Effector memory CD8-positive, alpha-beta T cell (primary cell): ENCODE measurements at regions not wholly inside any gene's neighbourhood (a gene's known extent, or its start where the extent isn't known, plus 50 kb on each side); places are given as distances from the start of the nearest gene placed in this dataset.

Source experiments
- ATAC-seq: fragments of 150-1000 bp; cut with Tn5 transposase; replicated peaks from 2 replicates; pipeline ENCODE4 v1.10.0; 2021; ENCODE audit warnings: mild to moderate bottlenecking, moderate library complexity
- DNase-seq, 3 experiments: peaks; one replicate each; pipeline ENCODE4 v3.0.0; 2021
- H3K27ac Mint-ChIP-seq, 2 donors: one replicate each; pipeline ENCODE4 v1.8.0; 2022; ENCODE audit warnings: mild to moderate bottlenecking in 2 of 2, mixed read lengths in 2 of 2, moderate library complexity in 2 of 2
- H3K27me3 Mint-ChIP-seq, 2 donors: one replicate each; pipeline ENCODE4 v1.8.0; 2022; ENCODE audit warnings: mixed read lengths in 2 of 2
- H3K36me3 Mint-ChIP-seq: one replicate; pipeline ENCODE4 v1.8.0; 2022; ENCODE audit warnings: mild to moderate bottlenecking, moderate library complexity, mixed read lengths; ENCODE audit not compliant: insufficient read depth
- H3K4me1 Mint-ChIP-seq, 2 donors: one replicate each; pipeline ENCODE4 v1.8.0; 2022; ENCODE audit warnings: low read depth in 2 of 2, mixed read lengths in 2 of 2
- H3K4me3 Mint-ChIP-seq, 2 donors: one replicate each; pipeline ENCODE4 v1.8.0; 2022; ENCODE audit warnings: mild to moderate bottlenecking in 2 of 2, mixed read lengths in 2 of 2, moderate library complexity in 2 of 2
- H3K9me3 Mint-ChIP-seq, 2 donors: one replicate each; pipeline ENCODE4 v1.8.0; 2022; ENCODE audit warnings: mixed read lengths in 2 of 2

GRCh38 chr10:121416071-121416470, 182.2 kb downstream of the FGFR2 start:
- DNase-seq (no peak), ATAC-seq (no peak)
- Mint-ChIP-seq H3K4me1 (no peaks in the 10 kb centered on the region), H3K36me3 (no peaks in the 10 kb centered on the region), H3K9me3 (no peaks in the 10 kb centered on the region), H3K27me3 (peaks cover 5 to 16% of the 10 kb centered on the region in 2 donors), H3K4me3 (no peak overlapping the region), H3K27ac (no peak overlapping the region)

DNA sequence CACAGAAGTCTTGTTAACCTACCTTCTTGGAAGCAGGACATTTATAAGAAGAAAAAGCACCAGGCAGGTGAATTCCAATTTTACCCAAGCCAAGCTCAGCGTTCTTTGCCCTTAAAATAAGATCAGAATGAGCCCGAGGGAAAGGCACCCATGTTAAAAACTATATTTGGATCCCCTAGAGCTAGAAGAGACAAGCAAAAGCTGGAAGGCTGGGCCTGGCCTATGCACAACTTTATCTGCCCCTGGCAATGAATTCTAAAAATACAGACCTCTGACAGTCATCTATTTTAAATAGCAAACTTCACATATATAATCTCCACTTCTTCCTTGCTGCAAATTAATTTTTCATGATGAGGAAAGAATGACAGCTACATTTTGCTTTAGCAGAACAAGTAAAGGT, 180.9 kb downstream of the FGFR2 start:
- no peak for DNase-seq
- ATAC-seq: no peak
- H3K9me3 Mint-ChIP-seq: no peaks in the 10 kb centered on the region
- peaks cover 4 to 9% of the 10 kb centered on the region in 2 donors for H3K27me3 Mint-ChIP-seq
- H3K4me1 Mint-ChIP-seq: no peaks in the 10 kb centered on the region
- no peaks in the 10 kb centered on the region for H3K36me3 Mint-ChIP-seq
- no peak overlapping the region for H3K27ac Mint-ChIP-seq
- no peak overlapping the region for H3K4me3 Mint-ChIP-seq

GRCh38 chr10:121418126-121418777, 180.0 kb downstream of the FGFR2 start:
- H3K27ac Mint-ChIP-seq: no peak overlapping the region
- peaks cover 4 to 9% of the 10 kb centered on the region in 2 donors for H3K27me3 Mint-ChIP-seq
- H3K36me3 Mint-ChIP-seq: no peaks in the 10 kb centered on the region
- no peak overlapping the region for H3K4me3 Mint-ChIP-seq
- H3K9me3 Mint-ChIP-seq: no peaks in the 10 kb centered on the region
- DNase-seq (no peak), ATAC-seq (no peak)
- no peaks in the 10 kb centered on the region for H3K4me1 Mint-ChIP-seq

GRCh38 chr10:121420006-121420405, 178.2 kb downstream of the FGFR2 start:
- H3K27me3 Mint-ChIP-seq: peaks cover 4 to 9% of the 10 kb centered on the region in 2 donors
- no peaks in the 10 kb centered on the region for H3K9me3 Mint-ChIP-seq
- H3K27ac Mint-ChIP-seq: no peak overlapping the region
- DNase-seq (no peak), ATAC-seq (no peak)
- no peaks in the 10 kb centered on the region for H3K36me3 Mint-ChIP-seq
- H3K4me1 Mint-ChIP-seq: no peaks in the 10 kb centered on the region
- no peak overlapping the region for H3K4me3 Mint-ChIP-seq

DNA sequence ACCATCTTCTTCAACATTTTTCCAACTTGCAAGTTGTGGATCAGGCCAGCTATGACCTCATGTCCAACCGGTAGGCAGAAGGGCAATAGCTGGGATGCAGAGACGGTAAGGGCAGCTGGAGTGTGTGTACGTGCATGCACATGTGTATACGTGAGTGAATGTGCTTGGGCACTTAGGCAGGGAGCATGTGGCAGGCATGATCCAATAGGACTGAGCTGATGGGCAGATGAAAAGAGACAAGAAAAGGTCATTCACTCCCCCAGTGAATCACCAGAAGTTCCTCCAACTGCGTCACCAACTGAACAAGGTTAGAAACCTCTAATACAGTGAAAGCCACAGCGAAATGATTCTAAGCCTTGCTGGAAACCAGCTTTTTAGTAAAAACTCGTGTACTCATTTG, 176.1 kb downstream of the FGFR2 start:
- Mint-ChIP-seq H3K4me3 (no peak overlapping the region), H3K27ac (no peak overlapping the region), H3K36me3 (no peaks in the 10 kb centered on the region), H3K4me1 (no peaks in the 10 kb centered on the region), H3K9me3 (no peaks in the 10 kb centered on the region), H3K27me3 (peaks cover 4 to 9% of the 10 kb centered on the region in 2 donors)
- ATAC-seq (no peak), DNase-seq (no peak)

- ATAC-seq (no peak), DNase-seq (no peak)
- H3K4me3 Mint-ChIP-seq: no peak overlapping the region
- H3K27ac Mint-ChIP-seq: no peak overlapping the region
- H3K9me3 Mint-ChIP-seq: no peaks in the 10 kb centered on the region
- H3K4me1 Mint-ChIP-seq: no peaks in the 10 kb centered on the region
- H3K36me3 Mint-ChIP-seq: no peaks in the 10 kb centered on the region
- H3K27me3 Mint-ChIP-seq: no peaks in the 10 kb centered on the region
These were observed 172.6 kb downstream of the FGFR2 start for GRCh38 chr10:121425623-121426022.

- Mint-ChIP-seq H3K27ac (no peak overlapping the region), H3K4me3 (no peak overlapping the region), H3K27me3 (no peaks in the 10 kb centered on the region), H3K4me1 (no peaks in the 10 kb centered on the region), H3K9me3 (peaks cover 0 to 4% of the 10 kb centered on the region in 2 donors), H3K36me3 (no peaks in the 10 kb centered on the region)
- ATAC-seq (no peak), DNase-seq (no peak)
These were observed 171.9 kb downstream of the FGFR2 start for GRCh38 chr10:121426307-121426706.
